HG02840 (cell line): ENCODE measurements at regions not wholly inside any gene's neighbourhood (a gene's known extent, or its start where the extent isn't known, plus 50 kb on each side); places are given as distances from the start of the nearest gene placed in this dataset.

ENCODE experiments used
- ATAC-seq: cut with Tn5 transposase; IDR thresholded peaks from one replicate; pipeline ENCODE4 v1.9.1; 2021; ENCODE audit warnings: mild to moderate bottlenecking, moderate library complexity, moderate number of reproducible peaks; ENCODE audit not compliant: unreplicated experiment, low FRiP score

DNA sequence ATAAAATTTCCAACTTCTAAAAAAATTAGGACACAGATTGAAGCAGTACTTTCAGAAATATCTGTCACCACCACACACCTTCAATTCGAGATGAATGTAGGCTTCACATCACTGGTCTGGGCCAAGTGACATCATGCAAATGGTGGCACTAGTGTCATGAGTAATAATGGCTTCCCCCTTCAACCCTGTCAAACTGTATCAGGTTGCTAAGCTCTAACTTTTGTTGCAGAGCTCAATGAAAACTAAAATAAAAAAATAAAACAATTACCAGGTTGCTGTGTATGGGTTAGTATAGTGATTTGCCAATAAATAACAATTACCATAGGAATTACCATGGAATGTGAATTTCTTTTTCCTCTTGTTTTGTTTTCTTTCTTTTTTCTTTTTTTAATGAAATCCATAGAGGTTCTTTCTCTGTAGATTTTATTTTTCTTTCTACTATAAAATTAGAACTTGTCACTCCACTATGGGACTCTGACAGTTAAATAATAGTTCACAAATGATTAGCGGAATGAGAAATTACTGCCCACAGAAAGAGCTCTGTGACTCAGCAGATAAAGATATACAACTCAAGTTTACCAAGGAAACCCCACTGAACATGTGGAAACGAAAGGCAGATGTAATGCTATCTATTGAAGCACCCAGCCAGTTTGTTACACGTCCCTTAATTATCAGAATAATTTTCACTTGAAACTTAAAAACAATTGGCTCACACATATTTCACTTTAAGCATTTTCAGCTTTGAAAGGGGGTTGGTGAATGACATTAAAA, 783.8 kb upstream of the WWC1 start:
- ATAC-seq = no peak

DNA sequence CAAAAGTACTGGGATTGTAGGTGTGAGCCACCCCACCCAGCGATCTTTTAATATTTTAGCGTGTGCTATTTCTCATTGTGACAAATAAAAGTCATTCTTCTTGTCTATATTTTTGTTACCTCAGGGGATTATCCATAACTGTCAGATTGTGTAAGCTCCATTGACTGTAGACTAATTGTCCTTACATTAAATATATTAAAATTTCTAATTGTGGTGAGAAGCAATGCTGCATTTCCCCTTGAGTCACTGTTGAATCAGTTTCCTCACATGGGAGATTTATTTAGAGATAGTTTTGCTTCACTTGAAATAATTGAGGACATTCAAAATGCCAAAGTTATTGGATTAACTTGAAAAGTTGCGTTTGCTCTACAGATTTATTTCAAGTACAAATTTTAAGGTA, 782.4 kb upstream of the WWC1 start:
- no peak for ATAC-seq

- no peak for ATAC-seq
Observed at GRCh38 chr5:167511276-167511675, 780.2 kb upstream of the WWC1 start.

- no peak for ATAC-seq
Observed at GRCh38 chr5:167512111-167512510, 779.3 kb upstream of the WWC1 start.

DNA sequence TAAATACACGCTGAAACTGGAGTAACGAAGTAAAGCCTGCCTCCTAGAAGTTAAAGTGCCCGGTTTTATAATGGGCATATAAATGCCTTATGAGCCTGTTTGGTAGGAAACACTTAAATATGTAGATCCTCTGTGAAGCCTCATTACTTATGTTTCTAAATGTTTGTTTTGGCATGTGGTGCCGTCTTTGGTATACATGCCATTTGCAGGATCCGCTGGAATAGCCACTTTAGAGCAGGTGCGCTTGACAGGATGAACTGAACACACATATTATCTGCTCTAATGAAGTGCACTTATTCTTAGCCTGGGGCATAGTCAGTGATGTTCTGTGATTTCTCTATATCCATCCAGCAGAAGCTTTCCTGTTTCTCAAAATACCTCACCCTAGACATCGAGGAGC, 778.1 kb upstream of the WWC1 start:
- no peak for ATAC-seq

DNA sequence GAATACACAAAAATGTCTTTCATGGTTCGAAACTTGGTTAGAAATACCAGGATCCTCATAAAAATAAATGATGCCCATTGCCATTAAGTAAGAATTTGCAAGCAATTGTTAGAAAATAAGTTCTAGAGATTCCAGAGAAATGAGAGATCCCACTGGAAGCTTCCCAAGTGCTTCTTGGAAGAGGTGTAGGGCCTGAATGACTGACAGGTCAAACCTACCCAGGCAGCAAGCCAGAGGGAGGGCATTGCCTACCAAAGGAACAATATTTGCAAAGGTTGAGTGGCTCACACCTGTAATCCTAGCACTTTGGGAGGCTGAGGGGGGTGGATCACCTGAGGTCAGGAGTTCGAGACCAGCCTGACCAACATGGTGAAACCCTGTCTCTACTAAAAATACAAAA, 777.0 kb upstream of the WWC1 start:
- ATAC-seq = no peak

DNA sequence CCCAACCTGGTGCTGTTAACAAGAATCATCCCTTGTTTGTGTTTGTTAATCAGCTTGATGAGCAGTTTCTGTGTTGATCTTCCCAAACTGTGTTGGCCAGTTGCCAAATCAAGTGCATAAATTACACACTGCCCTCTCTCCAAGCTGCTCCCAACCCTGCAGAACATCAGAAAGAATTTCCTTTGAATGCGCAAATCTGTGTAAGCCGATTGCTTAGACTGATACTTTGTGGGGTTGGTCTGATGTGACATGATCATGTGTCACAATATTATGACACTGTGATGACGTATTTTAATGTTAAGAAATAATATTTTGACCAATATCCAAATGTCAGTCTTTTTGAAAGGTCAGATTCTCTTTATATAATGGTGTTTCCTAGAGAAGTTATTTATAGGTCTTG, 766.4 kb upstream of the WWC1 start:
- ATAC-seq = no peak

DNA sequence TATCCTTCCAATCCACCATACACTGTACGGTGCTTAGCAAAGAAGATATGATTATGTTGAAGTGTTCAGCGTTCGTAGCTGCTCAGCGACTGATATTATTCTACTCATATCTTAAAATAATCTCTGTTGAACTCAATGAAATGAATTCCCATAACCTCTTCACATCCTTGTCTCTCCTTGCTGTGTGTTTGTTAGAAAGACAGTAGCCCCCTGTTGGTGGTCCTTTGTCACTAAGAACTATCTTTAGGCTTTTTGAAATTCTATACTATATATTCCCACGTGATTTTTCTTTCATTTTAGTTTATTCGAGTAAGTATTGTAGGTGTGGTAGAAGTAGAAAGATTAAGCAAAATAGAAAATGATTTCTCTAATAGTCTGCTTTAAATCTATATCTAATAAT, 762.8 kb upstream of the WWC1 start:
- no peak for ATAC-seq

DNA sequence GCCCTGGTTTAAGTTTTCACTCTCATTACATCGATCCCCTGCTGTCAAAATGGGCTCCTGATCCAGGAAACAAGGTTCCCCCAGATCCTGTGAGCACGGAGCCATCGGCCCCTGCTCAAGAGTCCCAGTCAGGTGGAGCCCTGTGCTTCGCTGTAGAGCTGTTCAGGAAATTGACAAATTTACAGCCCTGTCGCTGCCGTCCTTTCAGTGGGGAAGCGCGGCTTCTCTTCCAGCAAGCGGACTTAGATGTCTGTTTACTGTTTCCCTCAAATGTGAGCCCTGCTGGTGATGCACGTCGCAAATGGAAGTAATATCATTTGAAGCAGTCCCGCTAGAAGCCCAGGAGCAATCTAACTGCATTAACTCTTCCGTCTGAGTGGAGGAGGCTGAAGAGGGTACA, 760.9 kb upstream of the WWC1 start:
- ATAC-seq = no peak

GRCh38 chr5:167533814-167534795, 757.3 kb upstream of the WWC1 start:
- no peak for ATAC-seq

GRCh38 chr5:167539747-167540146, 751.7 kb upstream of the WWC1 start:
- no peak for ATAC-seq

- ATAC-seq = no peak
Observed at GRCh38 chr5:167546270-167546669, 745.2 kb upstream of the WWC1 start.

DNA sequence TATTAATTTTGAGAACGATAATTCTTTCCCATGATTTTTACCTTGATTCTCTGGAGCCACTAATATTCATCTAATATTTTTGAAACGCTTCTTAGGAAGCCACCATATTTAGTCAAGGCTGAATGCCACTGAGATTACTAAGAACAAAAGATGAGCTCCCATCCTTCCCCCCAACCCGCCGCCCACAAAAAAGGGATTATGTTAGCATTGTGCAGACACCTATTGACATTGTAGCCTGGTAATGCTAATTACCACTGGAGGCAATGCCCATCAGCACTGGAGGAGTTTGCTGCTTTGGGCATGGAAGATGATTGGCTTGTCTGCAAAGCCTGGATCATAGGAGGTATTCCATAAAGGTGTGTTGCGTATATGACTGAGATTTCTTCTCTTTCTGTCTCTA, 739.1 kb upstream of the WWC1 start:
- ATAC-seq = no peak

- ATAC-seq = no peak
Observed at GRCh38 chr5:167553511-167553910, 737.9 kb upstream of the WWC1 start.

GRCh38 chr5:167554564-167555290, 736.7 kb upstream of the WWC1 start:
- ATAC-seq = no peak

- ATAC-seq = no peak
Observed at GRCh38 chr5:167555565-167556166, 735.8 kb upstream of the WWC1 start.

- ATAC-seq = no peak
Observed at GRCh38 chr5:167557359-167557758, 734.1 kb upstream of the WWC1 start.

GRCh38 chr5:167561796-167562195, 729.6 kb upstream of the WWC1 start:
- ATAC-seq = no peak

GRCh38 chr5:167564275-167564674, 727.2 kb upstream of the WWC1 start:
- no peak for ATAC-seq

GRCh38 chr5:167565189-167565954, 726.1 kb upstream of the WWC1 start:
- no peak for ATAC-seq
